Lung (tissue), 11 donors: ENCODE measurements at regions not wholly inside any gene's neighbourhood (a gene's known extent, or its start where the extent isn't known, plus 50 kb on each side); places are given as distances from the start of the nearest gene placed in this dataset.
A peak's percentile ranks its signal among the peaks of the same experiment; 100 is the strongest.

ENCODE experiments used
- ATAC-seq: fragments of 200-7000 bp; cut with Tn5 transposase; one replicate; pipeline ENCODE4 v1.9.1; 2020; ENCODE audit warnings: moderate number of reproducible peaks; ENCODE audit not compliant: insufficient read depth, low FRiP score
- DNase-seq, 3 donors: peaks; one replicate each; pipeline ENCODE4 v3.0.0-alpha.2; 2013 to 2017
- H3K27ac ChIP-seq, 2 donors: one replicate each; pipeline ENCODE4 v1.5.1; 2013; ENCODE audit warnings: mild to moderate bottlenecking in 2 of 2, moderate library complexity in 2 of 2, control low read depth in 1 of 2, inconsistent platforms in 1 of 2, low read depth in 1 of 2, low read length in 1 of 2
- H3K27me3 ChIP-seq, 3 donors: one replicate each; pipeline ENCODE4 v1.5.1; 2013; ENCODE audit warnings: low read length in 2 of 3; ENCODE audit not compliant: control insufficient read depth in 3 of 3, insufficient read depth in 3 of 3
- H3K36me3 ChIP-seq, 4 donors: one replicate each; pipeline ENCODE4 v1.5.1; 2013; ENCODE audit warnings: low read length in 4 of 4, mild to moderate bottlenecking in 1 of 4, moderate library complexity in 1 of 4; ENCODE audit not compliant: control insufficient read depth in 4 of 4, insufficient read depth in 4 of 4
- H3K4me1 ChIP-seq, 5 donors: one replicate each; pipeline ENCODE4 v1.5.1; 2013; ENCODE audit warnings: low read length in 5 of 5, mild to moderate bottlenecking in 2 of 5, moderate library complexity in 1 of 5; ENCODE audit not compliant: control insufficient read depth in 5 of 5, insufficient read depth in 5 of 5
- H3K4me3 ChIP-seq: one replicate; pipeline ENCODE4 v1.5.1; 2013; ENCODE audit warnings: mild to moderate bottlenecking, control low read depth, moderate library complexity
- H3K9ac ChIP-seq, 2 donors: one replicate each; pipeline ENCODE4 v1.5.1; 2013; ENCODE audit warnings: low read length in 2 of 2, control low read depth in 1 of 2; ENCODE audit not compliant: insufficient read depth in 1 of 2
- H3K9me3 ChIP-seq, 4 donors: one replicate each; pipeline ENCODE4 v1.5.1; 2013; ENCODE audit warnings: low read length in 3 of 4, mild to moderate bottlenecking in 1 of 4, moderate library complexity in 1 of 4; ENCODE audit not compliant: control insufficient read depth in 4 of 4, insufficient read depth in 3 of 4
- WGBS, 2 donors: extraction: QIAGEN DNeasy Blood & Tissue Kit; methylation state at CpG; one replicate each; pipeline ENCODE4 v1.1.7; 2013; 5-methylcytosine and 5-hydroxymethylcytosine counted together
- TF ChIP-seq, protein P1 (sequence below): IDR thresholded peaks from 2 replicates; pipeline ENCODE4 v1.5.1; 2012; ENCODE audit warnings: mild to moderate bottlenecking; ENCODE audit errors: control extremely low read depth, extremely low read depth
- donor health status: control.
- donor health status: control.
- donor health status: Bipolar disorder and iron deficiency.
- donor health status: healthy.
- donor health status: DM: yes; HTN: yes; CAD: no.

DNA sequence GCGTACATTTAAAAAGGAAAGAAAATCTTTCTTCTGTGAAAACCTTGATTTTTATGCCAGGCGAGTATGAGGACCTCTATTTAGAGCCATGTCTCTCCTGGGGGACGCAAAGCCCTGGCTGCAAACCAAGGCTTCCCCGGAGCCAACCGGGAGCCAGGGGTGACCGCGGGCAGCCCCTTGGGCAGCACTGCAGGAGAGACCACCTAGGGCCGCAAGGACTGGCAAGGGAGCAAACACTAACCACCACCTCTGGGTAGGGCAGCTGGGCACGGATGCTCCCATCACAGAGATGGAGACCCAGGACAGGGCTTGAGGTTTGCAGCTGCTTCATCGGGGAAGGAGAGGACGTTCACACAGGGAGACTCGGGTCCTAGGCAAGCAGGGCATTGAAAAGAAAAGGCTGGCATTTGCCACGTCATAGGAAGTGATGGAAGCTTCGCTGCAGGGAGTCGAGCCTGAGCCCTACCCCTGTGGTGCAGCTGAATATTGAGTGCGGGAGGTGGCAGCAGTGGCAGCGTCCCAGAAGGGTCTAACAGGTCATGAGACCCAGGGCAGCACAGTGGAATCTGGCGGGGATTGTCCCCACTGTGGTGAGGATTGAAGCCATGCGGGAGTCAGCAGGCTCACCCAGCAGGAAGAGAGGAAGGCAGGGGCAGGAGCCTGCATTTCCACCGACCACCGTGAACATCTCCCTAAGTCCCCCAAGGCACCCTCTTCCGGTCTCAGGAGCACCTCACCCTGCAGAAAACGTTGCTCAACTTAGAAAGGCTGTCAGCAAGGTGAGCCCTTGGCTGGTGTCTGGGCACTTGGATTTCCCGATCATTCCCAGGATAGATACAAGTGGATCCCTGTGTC, 156.2 kb upstream of the CST7 start:
- ATAC-seq (no peak), DNase-seq (no peak)
- Histone ChIP-seq H3K9me3 (peaks cover 0 to 4% (median 0%) of the 10 kb centered on the region in 4 donors), H3K9ac (no peak overlapping the region), H3K4me3 (no peak overlapping the region), H3K27me3 (peaks cover 0 to 2% (median 0%) of the 10 kb centered on the region in 3 donors), H3K36me3 (no peaks in the 10 kb centered on the region), H3K27ac (no peak overlapping the region), H3K4me1 (peaks cover 0 to 3% (median 0%) of the 10 kb centered on the region in 5 donors)
- TF ChIP-seq, protein P1, sequence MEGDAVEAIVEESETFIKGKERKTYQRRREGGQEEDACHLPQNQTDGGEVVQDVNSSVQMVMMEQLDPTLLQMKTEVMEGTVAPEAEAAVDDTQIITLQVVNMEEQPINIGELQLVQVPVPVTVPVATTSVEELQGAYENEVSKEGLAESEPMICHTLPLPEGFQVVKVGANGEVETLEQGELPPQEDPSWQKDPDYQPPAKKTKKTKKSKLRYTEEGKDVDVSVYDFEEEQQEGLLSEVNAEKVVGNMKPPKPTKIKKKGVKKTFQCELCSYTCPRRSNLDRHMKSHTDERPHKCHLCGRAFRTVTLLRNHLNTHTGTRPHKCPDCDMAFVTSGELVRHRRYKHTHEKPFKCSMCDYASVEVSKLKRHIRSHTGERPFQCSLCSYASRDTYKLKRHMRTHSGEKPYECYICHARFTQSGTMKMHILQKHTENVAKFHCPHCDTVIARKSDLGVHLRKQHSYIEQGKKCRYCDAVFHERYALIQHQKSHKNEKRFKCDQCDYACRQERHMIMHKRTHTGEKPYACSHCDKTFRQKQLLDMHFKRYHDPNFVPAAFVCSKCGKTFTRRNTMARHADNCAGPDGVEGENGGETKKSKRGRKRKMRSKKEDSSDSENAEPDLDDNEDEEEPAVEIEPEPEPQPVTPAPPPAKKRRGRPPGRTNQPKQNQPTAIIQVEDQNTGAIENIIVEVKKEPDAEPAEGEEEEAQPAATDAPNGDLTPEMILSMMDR = no peak
- WGBS, 2 donors = 86 to 87% methylated on average over 24 of the region's 24 CpGs

DNA sequence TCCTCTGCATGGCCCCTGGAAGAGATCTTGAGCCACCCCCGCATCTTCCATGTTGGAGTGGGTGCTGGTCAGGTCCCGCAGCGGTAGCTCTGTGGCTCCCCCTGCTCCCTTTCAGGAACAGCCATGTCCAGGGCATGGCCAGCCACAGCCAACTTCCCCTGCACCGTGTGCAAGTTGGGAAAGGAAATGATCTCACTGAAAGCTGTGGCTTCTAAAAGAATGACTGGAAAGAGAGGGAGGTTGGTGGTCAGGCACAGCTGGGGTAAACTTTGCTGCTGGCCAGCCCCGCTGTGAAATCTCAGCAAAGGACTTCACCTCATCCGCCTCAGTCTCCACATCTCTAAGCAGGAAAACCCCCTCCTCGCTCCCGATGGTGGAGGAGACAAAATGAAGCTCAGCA, 153.6 kb upstream of the CST7 start:
- DNase-seq (peak in 1 of 3 donors; percentile 17), ATAC-seq (no peak)
- no peak overlapping the region for H3K27ac ChIP-seq
- peaks cover 0 to 2% (median 0%) of the 10 kb centered on the region in 4 donors for H3K9me3 ChIP-seq
- H3K4me3 ChIP-seq = no peak overlapping the region
- no peak overlapping the region for H3K9ac ChIP-seq
- 41 to 50% methylated on average over 8 of the region's 8 CpGs for WGBS, 2 donors
- no peaks in the 10 kb centered on the region for H3K36me3 ChIP-seq
- H3K27me3 ChIP-seq = peaks cover 0 to 2% (median 0%) of the 10 kb centered on the region in 3 donors
- H3K4me1 ChIP-seq = peaks cover 0 to 3% (median 0%) of the 10 kb centered on the region in 5 donors
- TF ChIP-seq, protein P1 = no peak

DNA sequence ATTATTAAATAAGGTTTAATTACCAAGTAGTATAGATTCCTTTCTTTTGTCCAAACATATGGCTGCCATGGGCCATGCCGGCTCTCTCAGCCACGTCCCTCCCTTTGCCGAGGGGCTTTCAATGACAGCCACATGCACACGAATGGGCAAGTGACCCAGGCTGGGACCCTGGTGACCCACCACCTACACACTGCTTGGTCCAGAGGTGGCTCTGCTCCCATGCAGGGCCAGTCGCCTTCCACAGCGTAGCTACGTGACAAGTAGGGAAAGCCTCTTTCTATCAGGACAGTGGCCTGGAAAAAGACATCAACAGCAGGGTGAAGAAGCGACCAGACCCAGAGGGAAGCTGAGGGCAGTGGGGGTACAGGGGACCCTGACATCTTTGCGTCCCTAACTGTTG, 152.8 kb upstream of the CST7 start:
- H3K27ac ChIP-seq = no peak overlapping the region
- ATAC-seq (no peak), DNase-seq (no peak)
- H3K9me3 ChIP-seq = peaks cover 0 to 2% (median 0%) of the 10 kb centered on the region in 4 donors
- H3K4me3 ChIP-seq = no peak overlapping the region
- TF ChIP-seq, protein P1 = no peak
- no peaks in the 10 kb centered on the region for H3K36me3 ChIP-seq
- H3K4me1 ChIP-seq = peaks cover 0 to 3% (median 0%) of the 10 kb centered on the region in 5 donors
- 92% methylated on average over 9 of the region's 9 CpGs for WGBS, 2 donors
- H3K9ac ChIP-seq = no peak overlapping the region
- peaks cover 0 to 2% (median 0%) of the 10 kb centered on the region in 3 donors for H3K27me3 ChIP-seq
